GM21526 (cell line): ENCODE measurements at regions not wholly inside any gene's neighbourhood (a gene's known extent, or its start where the extent isn't known, plus 50 kb on each side); places are given as distances from the start of the nearest gene placed in this dataset.
A peak's percentile ranks its signal among the peaks of the same experiment; 100 is the strongest.
"Not testable (repeated sequence)": the region's sequence is repeated elsewhere in the genome, so short reads cannot be mapped to it uniquely, and the experiment has no call there.

Experiments used
- ATAC-seq: cut with Tn5 transposase; IDR thresholded peaks from one replicate; pipeline ENCODE4 v1.9.1; 2021; ENCODE audit warnings: moderate library complexity; ENCODE audit not compliant: unreplicated experiment, low FRiP score

- not testable (repeated sequence) for ATAC-seq
These were observed 537.4 kb upstream of the STEAP1 start for GRCh38 chr7:89616829-89617228.

GRCh38 chr7:89618274-89618673, 536.0 kb upstream of the STEAP1 start:
- ATAC-seq, result no peak

- ATAC-seq, result no peak
These were observed 532.2 kb upstream of the STEAP1 start for GRCh38 chr7:89621925-89622641.

GRCh38 chr7:89623018-89623672, 531.1 kb upstream of the STEAP1 start:
- peak; percentile 92 for ATAC-seq

GRCh38 chr7:89624155-89624554, 530.1 kb upstream of the STEAP1 start:
- not testable (repeated sequence) for ATAC-seq

GRCh38 chr7:89648509-89648908, 505.8 kb upstream of the STEAP1 start:
- no peak for ATAC-seq

- no peak for ATAC-seq
These were observed 498.3 kb upstream of the STEAP1 start for GRCh38 chr7:89655946-89656345.

GRCh38 chr7:89661876-89662275, 492.4 kb upstream of the STEAP1 start:
- ATAC-seq, result no peak

GRCh38 chr7:89666136-89666835, 488.0 kb upstream of the STEAP1 start:
- no peak for ATAC-seq

- no peak for ATAC-seq
These were observed 474.1 kb upstream of the STEAP1 start for GRCh38 chr7:89680161-89680560.

GRCh38 chr7:89681448-89681847, 472.8 kb upstream of the STEAP1 start:
- ATAC-seq, result no peak

- no peak for ATAC-seq
These were observed 469.0 kb upstream of the STEAP1 start for GRCh38 chr7:89685287-89685686.

- no peak for ATAC-seq
These were observed 467.1 kb upstream of the STEAP1 start for GRCh38 chr7:89687211-89687610.

- ATAC-seq, result no peak
These were observed 459.0 kb upstream of the STEAP1 start for GRCh38 chr7:89695241-89695640.

- ATAC-seq, result no peak
These were observed 440.1 kb upstream of the STEAP1 start for GRCh38 chr7:89714131-89714530.

GRCh38 chr7:89718941-89719340, 435.3 kb upstream of the STEAP1 start:
- ATAC-seq, result not testable (repeated sequence)

- ATAC-seq, result no peak
These were observed 425.8 kb upstream of the STEAP1 start for GRCh38 chr7:89728481-89728880.

- no peak for ATAC-seq
These were observed 422.4 kb upstream of the STEAP1 start for GRCh38 chr7:89731751-89732445.

- no peak for ATAC-seq
These were observed 415.7 kb upstream of the STEAP1 start for GRCh38 chr7:89738549-89738948.

GRCh38 chr7:89757910-89758309, 396.4 kb upstream of the STEAP1 start:
- ATAC-seq, result no peak

- no peak for ATAC-seq
These were observed 393.6 kb upstream of the STEAP1 start for GRCh38 chr7:89760690-89761089.
